CD4-positive, alpha-beta T cell treated with Interleukin-2 at 100 ng/mL for 4 hours (primary cell): ENCODE measurements at regions not wholly inside any gene's neighbourhood (a gene's known extent, or its start where the extent isn't known, plus 50 kb on each side); places are given as distances from the start of the nearest gene placed in this dataset.

ENCODE experiments used
- DNase-seq: peaks from one replicate; pipeline ENCODE4 v3.0.0-alpha.2; 2020; ENCODE audit warnings: low spot score

- DNase-seq: no peak
Observed at GRCh38 chrX:64097891-64098290, 107.6 kb downstream of the AMER1 start.

GRCh38 chrX:64093761-64094160 is 111.7 kb downstream of the AMER1 start:
- DNase-seq: peak; percentile 0
